PC-9 (cell line): ENCODE measurements at regions not wholly inside any gene's neighbourhood (a gene's known extent, or its start where the extent isn't known, plus 50 kb on each side); places are given as distances from the start of the nearest gene placed in this dataset.
"Not testable (repeated sequence)": the region's sequence is repeated elsewhere in the genome, so short reads cannot be mapped to it uniquely, and the experiment has no call there.

Experiments
- EZH2 ChIP-seq: fragments of 200-600 bp; sonication (generic); IDR thresholded peaks from 2 replicates; pipeline ENCODE4 v1.8.0; 2017; ENCODE audit warnings: antibody characterized with exemption, low read depth
- TF ChIP-seq, protein P1 (sequence below): fragments of 200-600 bp; sonication (generic); conservative IDR thresholded peaks from 2 replicates; pipeline ENCODE4 v1.6.1; 2017; ENCODE audit warnings: mixed run types, antibody characterized with exemption, mild to moderate bottlenecking, moderate library complexity

GRCh38 chr18:14973421-14973820 lies 225.4 kb downstream of the ANKRD30B start:
- TF ChIP-seq, protein P1, sequence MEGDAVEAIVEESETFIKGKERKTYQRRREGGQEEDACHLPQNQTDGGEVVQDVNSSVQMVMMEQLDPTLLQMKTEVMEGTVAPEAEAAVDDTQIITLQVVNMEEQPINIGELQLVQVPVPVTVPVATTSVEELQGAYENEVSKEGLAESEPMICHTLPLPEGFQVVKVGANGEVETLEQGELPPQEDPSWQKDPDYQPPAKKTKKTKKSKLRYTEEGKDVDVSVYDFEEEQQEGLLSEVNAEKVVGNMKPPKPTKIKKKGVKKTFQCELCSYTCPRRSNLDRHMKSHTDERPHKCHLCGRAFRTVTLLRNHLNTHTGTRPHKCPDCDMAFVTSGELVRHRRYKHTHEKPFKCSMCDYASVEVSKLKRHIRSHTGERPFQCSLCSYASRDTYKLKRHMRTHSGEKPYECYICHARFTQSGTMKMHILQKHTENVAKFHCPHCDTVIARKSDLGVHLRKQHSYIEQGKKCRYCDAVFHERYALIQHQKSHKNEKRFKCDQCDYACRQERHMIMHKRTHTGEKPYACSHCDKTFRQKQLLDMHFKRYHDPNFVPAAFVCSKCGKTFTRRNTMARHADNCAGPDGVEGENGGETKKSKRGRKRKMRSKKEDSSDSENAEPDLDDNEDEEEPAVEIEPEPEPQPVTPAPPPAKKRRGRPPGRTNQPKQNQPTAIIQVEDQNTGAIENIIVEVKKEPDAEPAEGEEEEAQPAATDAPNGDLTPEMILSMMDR: not testable (repeated sequence)
- not testable (repeated sequence) for TF ChIP-seq EZH2
